ENCODE measurements at regions not wholly inside any gene's neighbourhood (a gene's known extent, or its start where the extent isn't known, plus 50 kb on each side); places are given as distances from the start of the nearest gene placed in this dataset.

- no peaks in the 10 kb centered on the region for H3K79me1 ChIP-seq (ENCODE audit: low read depth in 1 of 2, low read length in 2 of 2)
- no peak overlapping the region for H3K9ac ChIP-seq (ENCODE audit: low read depth, low read length)
- no peak overlapping the region for H2AK9ac ChIP-seq (replicated peaks; ENCODE audit: low read depth, low read length, poor library complexity)
- TF ChIP-seq NFE2L2 (IDR thresholded peaks at IDR 0.05; ENCODE audit: low read depth, low read length) (no peak), MAZ (IDR thresholded peaks at IDR 0.05; ENCODE audit: borderline replicate concordance, low read depth, low read length) (no peak), BHLHE40 (IDR thresholded peaks at IDR 0.05; ENCODE audit: low read depth, low read length) (no peak), RCOR1 (IDR thresholded peaks at IDR 0.05; ENCODE audit: insufficient replicate concordance, low read length) (no peak), ELK1 (IDR thresholded peaks at IDR 0.05; ENCODE audit: borderline replicate concordance, low read depth, low read length) (no peak), MAFK (IDR thresholded peaks at IDR 0.05; ENCODE audit: low read depth, low read length) (no peak), RFX5 (IDR thresholded peaks at IDR 0.05; ENCODE audit: low read depth, low read length) (no peak), CEBPB (IDR thresholded peaks at IDR 0.05; ENCODE audit: low read depth, low read length) (no peak), CHD1 (IDR thresholded peaks at IDR 0.05; ENCODE audit: low read depth, low read length) (no peak), USF2 (IDR thresholded peaks at IDR 0.05; ENCODE audit: low read depth, low read length) (no peak), SMC3 (IDR thresholded peaks at IDR 0.05; ENCODE audit: low read depth, low read length) (no peak), FOS (IDR thresholded peaks at IDR 0.05; ENCODE audit: low read depth, low read length) (no peak), CTCF (conservative IDR thresholded peaks at IDR 0.05; ENCODE audit: low read depth, low read length) (no peak), RAD21 (IDR thresholded peaks at IDR 0.05; ENCODE audit: low read length) (no peak), POLR2A (IDR thresholded peaks at IDR 0.05; ENCODE audit: low read depth, low read length) (no peak), MXI1 (IDR thresholded peaks at IDR 0.05; ENCODE audit: borderline replicate concordance, low read depth, low read length) (no peak)
- no peak overlapping the region for H2BK20ac ChIP-seq (ENCODE audit: low read depth, low read length)
- ChIA-PET POLR2A (ENCODE audit: unreplicated experiment) (no interaction called here), CTCF (no interaction called here)
- no peak overlapping the region for H2AFZ ChIP-seq (replicated peaks; ENCODE audit: low read length, poor library complexity)
- H2AK5ac ChIP-seq (ENCODE audit: low read depth, low read length) = no peak overlapping the region
- H2BK120ac ChIP-seq (ENCODE audit: low read depth, low read length) = no peak overlapping the region
- no peaks in the 10 kb centered on the region for H3K4me1 ChIP-seq (ENCODE audit: control insufficient read depth, insufficient read depth, low read length)
- no peak overlapping the region for H3K4ac ChIP-seq (ENCODE audit: low read depth, low read length)
- no peak overlapping the region for H3K23ac ChIP-seq (ENCODE audit: low read depth, low read length)
- DNase-seq (no peak), ATAC-seq (ENCODE audit: low read depth) (no peak)
- H2BK15ac ChIP-seq (ENCODE audit: low read depth, low read length) = no peak overlapping the region
- no peak overlapping the region for H3K56ac ChIP-seq (ENCODE audit: extremely low read depth, insufficient read depth, low read length)
- no peak overlapping the region for H3K18ac ChIP-seq (ENCODE audit: low read depth, low read length)
- dilution Hi-C loops (cut with HindIII; ENCODE audit: low sequenced_read_pairs, unreplicated experiment) (no loop called here), intact Hi-C loops (cut with micrococcal nuclease) (no loop called here), in situ Hi-C loops (cut with MboI; ENCODE audit: low sequenced_read_pairs) (no loop called here)
- no peak overlapping the region for H3K27ac ChIP-seq (ENCODE audit: insufficient read depth, low read length)
- H3K9me3 ChIP-seq (ENCODE audit: control insufficient read depth, insufficient read depth, low read length) = no peaks in the 10 kb centered on the region
- no peak overlapping the region for H4K5ac ChIP-seq (ENCODE audit: low read depth, low read length)
- BruUV-seq (replicated peaks) = no TSS peak
- H3K9me1 ChIP-seq (ENCODE audit: insufficient read depth, low read length) = no peaks in the 10 kb centered on the region
- H3K36me3 ChIP-seq (ENCODE audit: control insufficient read depth, insufficient read depth, low read length) = no peaks in the 10 kb centered on the region
- no peak overlapping the region for H4K91ac ChIP-seq (ENCODE audit: insufficient read depth, low read depth, low read length)
- no peak overlapping the region for H3K4me2 ChIP-seq (ENCODE audit: low read depth, low read length)
- H3K4me3 ChIP-seq (ENCODE audit: insufficient read depth, low read depth, low read length) = no peak overlapping the region
- no peaks in the 10 kb centered on the region for H3K27me3 ChIP-seq (ENCODE audit: control insufficient read depth, insufficient read depth, low read length)
- no peak overlapping the region for H4K8ac ChIP-seq (ENCODE audit: low read depth in 2 of 2, low read length in 2 of 2)
- no CpG with 5 or more reads among the region's 4 CpGs for WGBS, 2 experiments (ENCODE audit: extremely low coverage in 2 of 2, insufficient read length in 1 of 2)
- no peaks in the 10 kb centered on the region for H4K20me1 ChIP-seq (ENCODE audit: insufficient read depth, low read length)
- H3K14ac ChIP-seq (replicated peaks; ENCODE audit: low read depth, low read length) = no peak overlapping the region
- H2BK5ac ChIP-seq (ENCODE audit: low read depth, low read length, poor library complexity, severe bottlenecking) = no peak overlapping the region
Measured at GRCh38 chr6:8934318-8934717, 499.0 kb upstream of the SLC35B3 start.
